Stimulated activated CD8-positive, alpha-beta memory T cell treated with anti-CD3 and anti-CD28 coated beads, Interleukin-2, amount 100 ng/mL, for 48 hours (primary cell): ENCODE measurements at regions not wholly inside any gene's neighbourhood (a gene's known extent, or its start where the extent isn't known, plus 50 kb on each side); places are given as distances from the start of the nearest gene placed in this dataset.

ENCODE experiments used
- DNase-seq, 2 donors: peaks; one replicate each; pipeline ENCODE4 v3.0.0-alpha.2; 2020; ENCODE audit warnings: low read depth in 2 of 2

GRCh38 chr20:17858450-17859001, 110.1 kb downstream of the SNX5 start:
- no peak for DNase-seq

- DNase-seq, result no peak
These were observed 110.8 kb downstream of the SNX5 start for GRCh38 chr20:17857639-17858449.

- DNase-seq, result no peak
These were observed 111.6 kb downstream of the SNX5 start for GRCh38 chr20:17856837-17857605.

- DNase-seq, result no peak
These were observed 112.5 kb downstream of the SNX5 start for GRCh38 chr20:17856024-17856564.

GRCh38 chr20:17854307-17854903, 114.2 kb downstream of the SNX5 start:
- no peak for DNase-seq

- DNase-seq, result no peak
These were observed 116.3 kb downstream of the SNX5 start for GRCh38 chr20:17852323-17852722.

GRCh38 chr20:17850684-17851026, 117.9 kb downstream of the SNX5 start:
- no peak for DNase-seq

- DNase-seq, result no peak
These were observed 118.5 kb downstream of the SNX5 start for GRCh38 chr20:17849901-17850683.

GRCh38 chr20:17849138-17849900, 119.3 kb downstream of the SNX5 start:
- DNase-seq, result no peak

GRCh38 chr20:17848249-17849048, 120.1 kb downstream of the SNX5 start:
- DNase-seq, result no peak

GRCh38 chr20:17845701-17846475, 122.7 kb downstream of the SNX5 start:
- DNase-seq, result no peak

GRCh38 chr20:17844549-17845298, 123.9 kb downstream of the SNX5 start:
- no peak for DNase-seq

- no peak for DNase-seq
These were observed 124.5 kb downstream of the SNX5 start for GRCh38 chr20:17844133-17844429.

GRCh38 chr20:17843246-17844132, 125.1 kb downstream of the SNX5 start:
- no peak for DNase-seq

- no peak for DNase-seq
These were observed 126.8 kb downstream of the SNX5 start for GRCh38 chr20:17841751-17842215.

GRCh38 chr20:17840423-17840822, 128.2 kb downstream of the SNX5 start:
- no peak for DNase-seq

- DNase-seq, result no peak
These were observed 129.7 kb downstream of the SNX5 start for GRCh38 chr20:17838921-17839320.
